DOHH2 (cell line): ENCODE measurements at regions not wholly inside any gene's neighbourhood (a gene's known extent, or its start where the extent isn't known, plus 50 kb on each side); places are given as distances from the start of the nearest gene placed in this dataset.

Experiments
- H3F3A ChIP-seq: fragments of 200-600 bp; sonication (generic), shearing (Covaris generic); 2 replicates; pipeline ENCODE4 v1.6.0; 2016; ENCODE audit warnings: antibody characterized with exemption, mild to moderate bottlenecking; ENCODE audit not compliant: control insufficient read depth, insufficient read depth
- H3K27ac ChIP-seq: fragments of 200-600 bp; sonication (generic); 2 replicates; pipeline ENCODE4 v1.5.1; 2014; ENCODE audit warnings: low read depth, mild to moderate bottlenecking, low read length, moderate library complexity
- H3K27me3 ChIP-seq: fragments of 200-600 bp; sonication (generic); 2 replicates; pipeline ENCODE4 v1.6.1; 2014; ENCODE audit warnings: mild to moderate bottlenecking, low read length, mixed read lengths; ENCODE audit not compliant: control insufficient read depth
- H3K36me3 ChIP-seq: fragments of 200-600 bp; sonication (generic); 2 replicates; pipeline ENCODE4 v1.6.1; 2014; ENCODE audit warnings: mild to moderate bottlenecking, low read length, moderate library complexity, mixed read lengths; ENCODE audit not compliant: control insufficient read depth
- H3K4me1 ChIP-seq: fragments of 200-600 bp; sonication (generic); 2 replicates; pipeline ENCODE4 v1.6.1; 2014; ENCODE audit warnings: mild to moderate bottlenecking, low read length, mixed read lengths; ENCODE audit not compliant: control insufficient read depth
- H3K4me2 ChIP-seq: fragments of 200-600 bp; sonication (generic); 2 replicates; pipeline ENCODE4 v1.6.0; 2014; ENCODE audit warnings: mild to moderate bottlenecking, low read length, moderate library complexity
- H3K4me3 ChIP-seq: fragments of 200-600 bp; sonication (generic); 2 replicates; pipeline ENCODE4 v1.5.1; 2014; ENCODE audit warnings: mild to moderate bottlenecking, low read length, mixed read lengths
- H3K79me2 ChIP-seq: fragments of 200-600 bp; sonication (generic); 2 replicates; pipeline ENCODE4 v1.6.1; 2014; ENCODE audit warnings: mild to moderate bottlenecking, low read length, mixed read lengths; ENCODE audit not compliant: control insufficient read depth
- H3K9me2 ChIP-seq: fragments of 200-600 bp; sonication (generic); replicated peaks from 2 replicates; pipeline ENCODE4 v1.6.1; 2014; ENCODE audit warnings: mild to moderate bottlenecking, low read length, mixed read lengths; ENCODE audit not compliant: control insufficient read depth
- H3K9me3 ChIP-seq: fragments of 200-600 bp; sonication (generic); 2 replicates; pipeline ENCODE4 v1.6.1; 2014; ENCODE audit warnings: antibody characterized with exemption, low read length, mixed read lengths; ENCODE audit not compliant: control insufficient read depth, insufficient read depth
- H4K20me1 ChIP-seq: fragments of 200-600 bp; sonication (generic); 2 replicates; pipeline ENCODE4 v1.6.0; 2014; ENCODE audit warnings: low read depth, mild to moderate bottlenecking, antibody characterized with exemption, low read length, moderate library complexity; ENCODE audit not compliant: control insufficient read depth, insufficient read depth
- EZH2phosphoT487 ChIP-seq: fragments of 200-600 bp; sonication (generic); IDR thresholded peaks from 2 replicates; pipeline ENCODE4 v1.6.1; 2017; ENCODE audit warnings: borderline replicate concordance, mild to moderate bottlenecking, antibody characterized with exemption, low read length, moderate library complexity, mixed read lengths
- TF ChIP-seq, protein P1 (sequence below): fragments of 200-600 bp; sonication (generic); IDR thresholded peaks from one replicate; pipeline ENCODE4 v1.5.1; 2014; ENCODE audit warnings: antibody characterized with exemption, mild to moderate bottlenecking, low read depth, low read length; ENCODE audit not compliant: poor library complexity, severe bottlenecking

DNA sequence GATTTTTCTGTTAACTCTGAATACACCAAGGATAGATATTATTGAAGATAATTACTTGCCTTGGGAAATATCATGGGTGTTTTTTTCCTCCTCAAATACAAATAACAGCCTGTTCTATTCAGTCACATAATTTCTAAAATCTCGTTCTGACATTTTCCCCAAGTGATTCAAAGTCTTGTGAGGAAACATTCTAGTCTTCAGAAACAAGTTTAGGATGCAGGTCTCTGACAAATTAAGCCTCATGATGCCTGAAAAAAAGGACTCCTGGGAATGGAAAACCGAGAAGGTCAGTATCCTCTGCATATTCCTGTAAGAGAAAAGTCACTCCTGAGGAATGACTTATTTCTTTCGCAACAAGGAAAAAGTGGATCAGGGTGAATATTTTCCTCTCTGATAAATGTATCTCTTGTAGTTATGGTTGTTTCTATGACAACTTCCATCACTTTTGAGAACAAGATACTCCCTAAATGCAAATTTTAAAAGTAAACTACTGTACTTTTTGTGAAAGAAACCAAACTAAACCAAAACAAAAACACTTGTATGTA is 384.6 kb downstream of the CNTNAP4 start:
- Histone ChIP-seq H3K27ac (no peak overlapping the region), H3K9me2 (no peaks in the 10 kb centered on the region), H3K27me3 (no peaks in the 10 kb centered on the region), H3K4me1 (no peaks in the 10 kb centered on the region), H3K9me3 (no peaks in the 10 kb centered on the region), H4K20me1 (no peaks in the 10 kb centered on the region), H3K79me2 (no peaks in the 10 kb centered on the region), H3K4me2 (no peak overlapping the region), H3K4me3 (no peak overlapping the region), H3F3A (no peaks in the 10 kb centered on the region), H3K36me3 (no peaks in the 10 kb centered on the region)
- no peak for TF ChIP-seq EZH2phosphoT487
- TF ChIP-seq, protein P1, sequence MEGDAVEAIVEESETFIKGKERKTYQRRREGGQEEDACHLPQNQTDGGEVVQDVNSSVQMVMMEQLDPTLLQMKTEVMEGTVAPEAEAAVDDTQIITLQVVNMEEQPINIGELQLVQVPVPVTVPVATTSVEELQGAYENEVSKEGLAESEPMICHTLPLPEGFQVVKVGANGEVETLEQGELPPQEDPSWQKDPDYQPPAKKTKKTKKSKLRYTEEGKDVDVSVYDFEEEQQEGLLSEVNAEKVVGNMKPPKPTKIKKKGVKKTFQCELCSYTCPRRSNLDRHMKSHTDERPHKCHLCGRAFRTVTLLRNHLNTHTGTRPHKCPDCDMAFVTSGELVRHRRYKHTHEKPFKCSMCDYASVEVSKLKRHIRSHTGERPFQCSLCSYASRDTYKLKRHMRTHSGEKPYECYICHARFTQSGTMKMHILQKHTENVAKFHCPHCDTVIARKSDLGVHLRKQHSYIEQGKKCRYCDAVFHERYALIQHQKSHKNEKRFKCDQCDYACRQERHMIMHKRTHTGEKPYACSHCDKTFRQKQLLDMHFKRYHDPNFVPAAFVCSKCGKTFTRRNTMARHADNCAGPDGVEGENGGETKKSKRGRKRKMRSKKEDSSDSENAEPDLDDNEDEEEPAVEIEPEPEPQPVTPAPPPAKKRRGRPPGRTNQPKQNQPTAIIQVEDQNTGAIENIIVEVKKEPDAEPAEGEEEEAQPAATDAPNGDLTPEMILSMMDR, result no peak

DNA sequence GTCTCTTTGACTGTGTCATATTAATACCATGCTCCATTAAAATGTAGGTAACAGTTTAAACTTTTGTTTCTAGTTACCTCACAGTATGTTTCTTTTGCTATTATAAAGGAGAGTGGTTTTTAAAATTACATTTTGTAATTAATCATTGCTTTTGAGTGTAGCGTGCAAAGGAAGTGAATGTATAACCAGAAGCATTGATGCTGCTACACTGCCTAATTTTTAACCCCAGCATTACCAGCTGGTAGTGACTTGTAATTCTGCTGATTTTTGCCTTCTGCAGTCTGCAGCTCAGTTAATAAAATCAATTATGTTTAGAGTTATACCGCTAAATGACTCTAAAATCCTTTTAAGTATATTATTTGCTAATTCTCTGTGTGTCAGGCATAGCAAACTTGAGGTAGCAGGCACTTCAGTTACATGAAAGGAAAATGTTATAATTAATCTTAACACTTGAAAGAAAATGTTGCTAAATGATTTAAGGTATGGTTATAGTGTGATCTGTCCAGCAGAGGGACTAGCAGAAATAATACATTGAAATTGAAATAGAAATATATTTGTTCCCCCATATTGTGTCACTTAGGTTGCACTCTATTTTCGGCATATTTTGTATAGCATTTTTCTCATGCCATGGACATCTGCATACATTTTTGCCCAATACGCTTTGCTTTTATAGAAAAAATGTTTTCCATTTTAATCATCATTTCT is 388.5 kb downstream of the CNTNAP4 start:
- Histone ChIP-seq H3K4me2 (no peak overlapping the region), H4K20me1 (no peaks in the 10 kb centered on the region), H3K27ac (no peak overlapping the region), H3K36me3 (no peaks in the 10 kb centered on the region), H3F3A (no peaks in the 10 kb centered on the region), H3K4me1 (no peaks in the 10 kb centered on the region; the same call in 1 of the 2 replicates), H3K27me3 (no peaks in the 10 kb centered on the region), H3K9me2 (no peaks in the 10 kb centered on the region), H3K79me2 (no peaks in the 10 kb centered on the region), H3K4me3 (no peak overlapping the region), H3K9me3 (no peaks in the 10 kb centered on the region)
- no peak for TF ChIP-seq EZH2phosphoT487
- TF ChIP-seq, protein P1, result peak; percentile 32

DNA sequence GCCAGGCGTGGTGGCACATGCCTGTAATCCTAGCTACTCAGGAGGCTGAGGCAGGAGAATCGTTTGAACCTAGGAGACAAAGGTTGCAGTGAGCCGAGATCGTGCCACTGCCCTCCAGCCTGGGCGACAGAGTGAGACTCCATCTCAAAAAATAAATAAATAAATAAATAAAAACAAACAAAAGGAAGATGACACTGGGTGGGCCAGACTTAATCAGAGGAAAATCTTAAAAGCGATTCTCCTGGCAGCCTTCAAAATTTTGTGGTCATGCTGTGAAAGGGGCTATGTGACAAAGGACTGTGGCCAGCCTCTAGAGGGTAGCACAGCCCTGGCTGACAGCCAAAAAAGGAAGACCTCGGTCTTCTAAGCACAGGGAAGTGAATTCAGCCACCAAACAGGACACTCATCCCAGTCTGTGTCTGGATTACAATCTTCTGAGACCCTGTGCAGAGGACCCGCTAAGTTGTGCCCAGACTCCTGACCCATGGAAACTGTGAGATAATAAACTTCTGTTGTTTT is 391.1 kb downstream of the CNTNAP4 start:
- no peaks in the 10 kb centered on the region for H3K79me2 ChIP-seq
- H3K4me3 ChIP-seq, result no peak overlapping the region
- TF ChIP-seq, protein P1, result no peak
- no peak for TF ChIP-seq EZH2phosphoT487
- no peaks in the 10 kb centered on the region for H3K9me3 ChIP-seq
- no peaks in the 10 kb centered on the region for H3K9me2 ChIP-seq
- no peak overlapping the region for H3K27ac ChIP-seq
- no peaks in the 10 kb centered on the region for H3F3A ChIP-seq
- H3K4me2 ChIP-seq, result no peak overlapping the region
- H3K4me1 ChIP-seq, result no peaks in the 10 kb centered on the region; the same call in 1 of the 2 replicates
- no peaks in the 10 kb centered on the region for H3K36me3 ChIP-seq
- no peaks in the 10 kb centered on the region for H4K20me1 ChIP-seq
- H3K27me3 ChIP-seq, result no peaks in the 10 kb centered on the region
